Renal cortex interstitium (tissue), 11 donors: ENCODE measurements at regions not wholly inside any gene's neighbourhood (a gene's known extent, or its start where the extent isn't known, plus 50 kb on each side); places are given as distances from the start of the nearest gene placed in this dataset.
"Not testable (repeated sequence)": the region's sequence is repeated elsewhere in the genome, so short reads cannot be mapped to it uniquely, and the experiment has no call there.

ENCODE experiments used
- DNase-seq, 11 donors: peaks; one replicate each; pipeline ENCODE4 v3.0.0-alpha.2; 2013; ENCODE audit warnings: low read depth in 9 of 11, low spot score in 4 of 11; ENCODE audit errors: extremely low read depth in 1 of 11

DNA sequence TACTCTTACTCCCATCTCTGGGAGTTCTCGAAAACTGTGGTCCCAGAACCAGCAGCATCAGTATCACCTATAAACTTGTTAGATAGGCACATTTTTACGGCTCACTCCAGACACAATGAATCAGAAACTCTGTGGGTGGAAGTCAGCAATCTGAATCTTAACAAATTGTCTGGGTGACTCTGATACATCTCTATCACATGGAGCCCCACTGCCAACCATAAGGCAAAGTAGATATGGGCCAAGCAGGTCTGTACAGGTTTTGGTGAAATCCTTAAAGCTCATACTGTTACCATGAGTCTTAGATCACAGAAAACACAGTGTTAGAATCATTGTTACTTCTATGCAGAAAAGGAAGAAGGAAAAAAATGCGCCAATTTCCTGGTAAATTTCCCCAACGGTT is 122.5 kb upstream of the HCCS start:
- no peak for DNase-seq

DNA sequence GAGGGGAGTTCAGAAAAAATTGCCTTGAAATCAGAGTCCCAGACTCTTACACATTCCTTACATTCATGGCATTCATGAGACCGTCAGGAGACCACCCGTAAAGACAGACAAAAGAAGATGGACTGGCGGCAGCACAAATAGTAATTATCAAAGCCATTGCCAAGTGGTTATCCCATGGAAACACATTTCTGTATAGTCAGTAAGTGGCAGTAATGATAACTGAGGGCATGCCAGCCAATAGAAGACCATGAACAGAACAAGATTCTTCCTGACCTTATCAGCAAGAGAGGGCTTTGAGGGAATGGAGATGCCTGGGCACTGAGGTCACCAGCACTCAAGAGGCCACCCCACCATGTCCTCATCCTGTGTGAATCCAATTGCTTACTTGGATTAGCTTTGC is 121.7 kb upstream of the HCCS start:
- no peak for DNase-seq

GRCh38 chrX:10990418-10990817 is 120.7 kb upstream of the HCCS start:
- DNase-seq = no peak

DNA sequence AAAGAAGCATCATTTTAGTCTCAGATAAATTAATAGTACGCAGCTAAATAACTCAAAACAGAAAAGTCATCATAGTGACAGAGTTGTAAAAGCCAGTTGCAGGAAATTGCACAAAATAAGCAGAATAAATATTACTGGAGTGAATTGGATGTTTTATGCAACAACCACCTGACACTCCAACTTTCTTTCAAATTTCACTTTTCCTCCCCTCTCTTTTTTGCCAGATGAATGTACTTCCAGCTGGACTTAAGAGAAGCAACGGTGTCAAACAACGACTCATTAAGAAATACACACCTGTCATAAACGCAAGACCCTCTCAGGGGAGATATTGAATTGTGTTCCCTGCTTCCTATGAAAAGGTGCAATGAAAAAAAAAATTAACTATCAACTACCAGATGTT is 120.2 kb upstream of the HCCS start:
- no peak for DNase-seq

DNA sequence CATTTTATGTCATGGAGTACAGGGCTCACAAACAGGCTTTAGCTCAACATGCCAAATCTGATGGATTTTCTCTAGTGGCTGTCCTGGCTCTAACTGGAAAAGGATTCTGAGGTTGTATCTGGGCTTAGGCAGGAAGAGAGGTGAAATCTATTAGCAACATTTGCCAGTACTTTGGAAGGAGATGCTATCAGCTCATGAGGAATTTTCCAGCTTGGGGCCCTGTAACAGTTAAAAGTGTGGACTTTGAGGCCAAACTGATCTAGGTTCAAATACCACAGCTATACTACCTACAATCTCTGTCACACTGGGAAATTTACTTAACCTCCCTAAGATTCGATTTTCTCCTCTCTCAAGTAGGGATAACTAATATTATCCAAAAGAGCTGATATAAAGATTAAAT is 119.0 kb upstream of the HCCS start:
- DNase-seq = no peak

GRCh38 chrX:11007076-11007475 is 104.1 kb upstream of the HCCS start:
- DNase-seq = not testable (repeated sequence)

- no peak for DNase-seq
Measured at GRCh38 chrX:11010476-11010875, 100.7 kb upstream of the HCCS start.

- DNase-seq = no peak
Measured at GRCh38 chrX:11016728-11017127, 94.4 kb upstream of the HCCS start.

DNA sequence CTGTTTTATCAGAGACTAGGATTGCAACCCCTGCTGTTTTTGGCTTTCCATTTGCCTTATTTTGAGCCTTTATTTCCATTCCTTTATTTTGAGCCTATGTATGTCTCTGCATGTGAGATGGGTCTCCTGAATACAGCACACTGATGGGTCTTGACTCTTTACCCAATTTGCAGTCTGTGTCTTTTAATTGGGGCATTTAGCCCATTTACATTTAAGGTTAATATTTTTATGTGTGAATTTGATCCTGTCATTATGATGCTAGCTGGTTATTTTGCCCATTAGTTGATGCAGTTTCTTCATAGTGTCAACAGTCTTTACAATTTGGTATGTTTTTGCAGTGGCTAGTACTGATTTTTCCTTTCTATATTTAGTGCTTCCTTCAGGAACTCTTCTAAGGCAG is 88.5 kb upstream of the HCCS start:
- DNase-seq = not testable (repeated sequence)

GRCh38 chrX:11039926-11040325 is 71.2 kb upstream of the HCCS start:
- no peak for DNase-seq

- no peak for DNase-seq
Measured at GRCh38 chrX:11040405-11040804, 70.7 kb upstream of the HCCS start.

DNA sequence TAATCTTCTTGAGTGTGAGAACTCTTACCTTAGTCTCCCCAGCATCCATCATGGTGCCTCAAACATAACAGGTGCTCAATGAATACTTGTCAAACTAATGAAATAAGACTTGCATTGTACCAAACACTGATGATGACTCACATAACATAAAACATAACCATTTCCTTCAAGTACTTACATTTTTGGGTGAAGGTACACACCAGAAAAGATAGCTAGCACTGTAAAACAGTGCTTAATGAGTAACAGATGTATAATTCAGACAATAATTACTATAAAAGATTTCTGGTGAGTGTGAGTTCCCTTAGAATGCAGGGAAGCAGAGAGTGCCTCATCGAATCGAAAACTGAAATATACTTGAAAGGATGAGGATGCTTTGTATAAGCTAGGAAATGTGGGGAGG is 70.1 kb upstream of the HCCS start:
- no peak for DNase-seq

- no peak for DNase-seq
Measured at GRCh38 chrX:11050013-11050412, 61.1 kb upstream of the HCCS start.

GRCh38 chrX:11053351-11053750 is 57.8 kb upstream of the HCCS start:
- DNase-seq = no peak

DNA sequence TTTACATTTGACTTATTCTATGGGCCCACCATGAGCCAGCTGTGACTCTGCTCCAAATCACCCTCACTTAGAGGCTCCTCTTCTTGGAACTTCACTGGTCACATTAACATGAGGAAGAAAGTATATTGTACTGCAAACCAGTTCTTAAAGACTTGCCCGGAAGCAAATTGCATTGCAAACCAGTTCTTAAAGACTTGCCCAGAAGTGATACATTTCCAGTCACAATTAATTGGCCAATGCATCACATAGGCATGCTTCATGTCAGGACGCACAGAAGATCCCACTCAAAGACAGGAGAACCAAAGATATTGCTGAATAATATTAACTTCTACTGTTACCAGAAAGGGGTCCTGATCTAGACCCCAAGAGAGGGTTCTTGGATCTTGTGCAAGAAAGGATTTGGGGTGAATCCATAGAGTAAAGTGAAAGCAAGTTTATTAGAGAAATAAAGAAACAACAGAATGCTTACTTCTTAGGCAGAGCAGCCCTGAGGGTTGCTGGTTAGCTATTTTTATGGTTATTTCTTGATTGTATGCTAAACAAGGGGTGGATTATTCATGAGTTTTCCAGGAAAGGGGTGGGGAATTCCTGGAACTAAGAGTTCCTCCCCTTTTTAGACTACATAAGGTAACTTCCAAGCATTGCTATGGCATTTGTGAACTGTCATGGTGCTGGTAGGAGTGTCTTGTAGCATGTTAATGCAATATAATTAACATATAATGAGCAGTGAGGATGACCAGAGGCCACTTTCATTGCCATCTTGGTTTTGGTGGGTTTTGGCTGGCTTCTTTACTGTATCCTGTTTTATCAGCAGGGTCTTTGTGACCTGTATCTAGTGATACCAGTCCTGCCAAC is 54.6 kb upstream of the HCCS start:
- no peak for DNase-seq

DNA sequence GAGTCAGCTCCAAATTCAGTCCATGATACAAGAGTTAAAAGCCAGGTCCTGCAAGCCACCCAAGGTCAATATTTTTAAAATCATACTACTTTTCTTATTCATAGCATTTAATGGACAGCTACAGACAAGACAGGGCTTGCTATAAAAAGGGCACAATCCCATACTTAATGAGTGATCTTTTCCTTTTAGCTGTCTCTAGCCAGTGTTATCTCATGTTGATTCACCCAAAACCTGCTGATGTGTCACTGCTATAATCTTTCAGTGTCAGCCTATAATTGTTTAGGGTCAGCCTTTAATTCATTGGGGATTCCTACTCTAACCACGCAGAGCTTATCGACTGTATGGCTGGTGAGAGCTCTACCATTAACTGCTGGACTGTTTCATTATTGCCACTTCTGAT is 51.2 kb upstream of the HCCS start:
- DNase-seq = no peak
